ELR (cell line): ENCODE measurements at regions not wholly inside any gene's neighbourhood (a gene's known extent, or its start where the extent isn't known, plus 50 kb on each side); places are given as distances from the start of the nearest gene placed in this dataset.
"Not testable (repeated sequence)": the region's sequence is repeated elsewhere in the genome, so short reads cannot be mapped to it uniquely, and the experiment has no call there.

Source experiments
- DNase-seq: peaks from one replicate; pipeline ENCODE4 v3.0.0-alpha.2; 2015; ENCODE audit warnings: low read depth

DNA sequence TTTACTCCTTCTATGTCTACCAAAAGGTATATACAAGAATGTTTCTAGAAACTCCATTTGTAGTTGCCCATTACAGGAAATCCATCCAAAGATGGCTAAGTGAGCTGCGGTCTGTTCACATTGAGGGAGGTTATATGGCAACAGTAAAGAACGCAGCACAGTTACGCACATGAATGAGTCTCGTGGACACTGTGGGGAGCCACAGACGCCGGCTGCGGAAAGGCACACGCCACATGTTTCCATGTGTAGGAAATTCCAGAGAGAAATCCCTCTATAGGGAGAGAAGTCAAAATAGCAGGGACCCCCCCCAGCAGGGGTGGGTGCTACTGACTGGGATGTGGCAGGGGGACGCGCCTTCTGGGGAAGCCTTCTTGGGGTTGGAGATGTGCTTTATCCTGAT is 139.0 kb upstream of the NCOR2 start:
- no peak for DNase-seq

DNA sequence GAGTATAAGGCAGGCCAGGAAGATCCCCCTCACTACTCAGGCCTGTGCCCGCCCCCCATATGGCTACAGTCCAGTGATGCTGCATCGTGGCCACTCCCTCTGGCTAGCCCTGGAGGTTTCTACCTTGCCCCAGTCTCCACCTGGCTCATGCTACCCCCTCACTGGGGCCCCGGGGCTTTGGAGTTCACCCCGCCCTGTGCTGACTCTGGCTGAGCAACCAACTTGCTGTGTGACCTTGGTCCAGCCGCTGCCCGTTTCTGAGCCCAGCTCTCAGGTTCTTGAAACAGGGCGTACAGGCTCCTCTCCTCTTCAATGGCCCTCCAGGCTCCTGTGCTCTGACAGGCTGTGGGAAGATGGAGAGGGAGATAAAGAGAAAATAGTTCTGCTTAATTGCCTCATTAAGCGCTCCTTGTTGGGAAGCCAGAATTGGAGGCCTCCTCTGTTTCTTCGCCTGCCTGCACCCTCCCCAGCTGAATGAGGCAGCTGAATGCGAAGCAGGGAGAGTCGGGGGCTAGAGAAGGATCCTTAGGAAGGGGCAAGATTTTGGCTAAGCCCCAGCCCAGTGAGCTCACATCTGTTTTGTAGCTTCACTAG is 138.2 kb upstream of the NCOR2 start:
- DNase-seq = no peak

GRCh38 chr12:124704619-124705018 is 137.2 kb upstream of the NCOR2 start:
- DNase-seq = no peak

DNA sequence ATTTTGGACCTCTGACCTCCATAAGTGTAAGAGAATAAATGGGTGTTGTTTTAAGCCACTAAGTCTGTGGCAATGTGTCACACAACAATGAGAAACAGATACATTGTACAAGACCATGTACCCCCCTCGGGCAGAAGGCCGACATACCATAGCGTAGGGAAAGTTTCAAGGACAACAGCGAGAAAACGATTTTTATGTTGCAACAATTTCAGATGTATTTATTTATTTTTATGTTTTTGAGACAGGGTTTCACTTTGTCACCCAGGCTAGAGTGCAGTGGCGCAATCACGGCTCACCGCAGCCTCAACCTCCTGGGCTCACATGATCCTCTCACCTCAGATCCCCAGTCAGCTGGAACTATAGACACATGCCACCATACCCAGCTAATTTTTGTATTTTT is 136.4 kb upstream of the NCOR2 start:
- DNase-seq = no peak

DNA sequence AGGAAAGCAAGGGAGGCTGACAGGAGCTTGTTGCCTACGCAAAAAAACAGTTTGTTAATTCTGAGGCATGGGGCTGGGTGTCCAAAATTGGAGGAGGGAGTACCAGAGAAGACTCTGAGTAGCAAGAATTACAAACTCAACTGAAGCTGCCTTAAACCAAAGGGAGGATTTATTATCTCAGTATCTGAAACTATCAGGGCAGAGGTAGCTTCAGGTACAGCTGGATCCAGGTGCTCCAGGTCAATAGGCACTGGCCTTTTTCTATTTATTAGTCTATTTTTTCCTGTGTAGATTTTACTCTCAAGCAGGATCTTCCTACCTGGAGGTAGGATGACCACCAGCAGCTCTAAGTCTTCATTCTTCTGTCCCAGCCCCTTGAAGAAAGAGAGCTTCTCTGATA is 135.3 kb upstream of the NCOR2 start:
- DNase-seq = no peak

- no peak for DNase-seq
These were observed 133.6 kb upstream of the NCOR2 start for GRCh38 chr12:124700810-124701592.

DNA sequence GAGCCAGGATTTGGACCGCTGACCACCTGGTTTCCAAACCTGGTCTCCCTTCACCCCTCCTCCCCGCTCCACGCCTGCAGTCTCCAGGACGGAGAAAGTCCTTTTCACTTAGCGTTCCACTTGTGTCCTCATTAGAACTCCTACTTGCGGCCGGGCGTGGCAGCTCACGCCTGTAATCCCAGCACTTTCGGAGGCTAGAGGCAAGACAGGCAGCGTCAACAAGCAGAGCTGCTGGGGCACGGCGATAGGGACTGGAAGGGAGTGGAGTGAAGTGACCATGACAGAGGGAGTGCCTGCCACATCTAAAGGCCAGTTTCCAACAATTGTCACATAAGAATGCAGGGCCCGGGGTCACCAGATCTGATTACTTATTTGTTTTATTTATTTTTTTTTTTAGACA is 132.5 kb upstream of the NCOR2 start:
- no peak for DNase-seq

DNA sequence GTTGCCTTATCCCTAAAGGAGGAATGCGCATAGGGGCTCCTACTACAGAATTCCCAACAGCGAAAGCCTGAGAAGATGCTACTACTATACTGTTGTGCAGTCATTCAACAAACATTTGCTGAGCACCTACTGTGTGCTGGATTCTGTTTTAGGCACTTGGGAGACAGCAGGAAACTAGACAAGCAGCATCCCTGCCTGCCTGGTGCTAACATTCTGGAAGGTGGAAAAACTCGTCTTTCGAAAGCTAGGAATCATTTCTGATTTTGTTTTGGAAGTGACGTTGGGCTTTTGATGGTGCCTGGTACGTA is 131.5 kb upstream of the NCOR2 start:
- DNase-seq = no peak

DNA sequence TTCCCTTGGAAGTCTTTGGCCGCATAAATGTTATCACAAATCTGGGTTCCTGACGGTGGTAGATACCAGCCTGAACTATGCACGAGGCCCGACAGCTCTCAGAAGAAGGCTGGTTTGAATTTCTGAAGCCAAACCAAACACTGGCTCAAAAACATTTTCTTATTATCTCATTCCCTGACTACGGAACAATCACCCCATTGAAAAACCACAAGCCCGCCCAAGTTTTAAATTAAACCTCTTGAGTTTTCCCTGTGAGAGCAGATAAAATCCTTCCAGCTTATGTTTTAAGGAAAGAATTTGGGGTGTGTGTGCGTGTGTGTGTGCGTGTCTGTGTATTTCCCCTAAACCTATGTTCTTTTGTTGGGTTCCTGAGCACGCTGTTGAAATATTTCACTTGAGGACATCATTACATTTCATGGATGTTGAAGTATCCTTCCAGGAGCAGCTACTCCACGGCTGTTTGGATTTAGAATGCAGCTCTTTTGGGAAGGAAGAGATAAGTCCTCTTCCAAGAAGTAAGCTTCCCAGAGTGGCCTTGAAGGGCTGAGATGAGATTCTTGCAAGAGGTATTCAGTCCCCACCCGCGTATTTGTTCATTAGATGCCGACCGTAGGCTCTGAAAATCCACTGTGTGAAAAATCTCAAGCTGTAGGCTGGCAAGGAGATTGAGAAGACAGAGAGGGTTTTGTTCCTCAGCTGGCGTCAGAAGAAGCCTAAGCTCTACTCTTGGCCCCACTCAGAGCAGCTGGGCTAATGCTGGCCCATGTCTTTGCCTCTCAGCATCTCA is 131.0 kb upstream of the NCOR2 start:
- DNase-seq = no peak

DNA sequence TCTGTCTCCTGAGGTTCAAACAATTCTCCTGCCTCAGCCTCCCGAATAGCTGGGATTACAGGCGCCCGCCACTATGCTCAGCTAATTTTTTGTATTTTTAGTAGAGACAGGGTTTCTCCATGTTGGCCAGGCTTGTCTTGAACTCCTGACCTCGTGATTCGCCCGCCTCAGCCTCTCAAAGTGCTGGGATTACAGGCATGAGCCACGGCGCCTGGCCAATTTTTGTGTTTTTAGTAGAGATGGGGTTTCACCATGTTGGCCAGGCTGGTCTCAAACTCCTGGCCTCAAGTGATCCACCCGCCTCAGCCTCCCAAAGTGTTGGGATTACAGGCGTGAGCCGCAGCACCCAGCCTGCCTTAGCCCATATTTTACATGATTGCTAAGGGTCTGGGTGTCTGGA is 130.3 kb upstream of the NCOR2 start:
- DNase-seq = not testable (repeated sequence)

DNA sequence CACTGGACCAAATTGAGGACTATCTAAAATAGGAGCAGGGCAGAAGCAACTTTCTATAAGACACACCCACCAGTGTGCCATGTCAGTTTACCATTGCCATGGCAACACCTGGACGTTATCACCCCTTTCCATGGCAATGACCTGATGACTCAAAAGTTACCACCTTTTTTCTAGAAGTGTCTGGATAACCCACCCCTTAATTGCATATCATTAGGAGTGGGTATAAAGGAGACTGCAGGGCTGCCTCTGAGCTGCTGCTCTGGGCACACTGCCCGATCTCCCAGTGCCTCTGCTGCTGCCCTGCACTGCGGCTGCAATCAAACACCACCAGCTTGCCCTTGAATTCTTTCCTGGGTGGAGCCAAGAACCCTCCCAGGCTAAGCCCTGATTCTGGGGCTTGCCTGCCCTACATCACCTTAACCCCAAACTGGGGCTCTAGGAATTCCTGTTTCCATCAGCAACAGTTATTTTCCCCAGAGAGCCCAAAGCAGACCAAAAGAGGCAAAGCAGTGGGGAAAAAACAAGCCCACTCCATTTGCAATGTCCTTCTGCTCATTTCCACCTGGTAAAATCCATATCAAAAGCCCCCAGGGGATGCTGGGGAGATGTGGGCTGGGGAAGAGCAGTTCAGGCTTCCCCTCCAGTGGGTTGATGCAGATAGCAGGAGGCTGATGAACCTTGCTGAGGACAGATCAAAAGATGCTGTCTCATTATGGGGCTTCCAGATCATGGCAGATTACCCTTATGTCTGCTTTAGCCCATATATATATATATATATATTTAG is 129.5 kb upstream of the NCOR2 start:
- DNase-seq = no peak

DNA sequence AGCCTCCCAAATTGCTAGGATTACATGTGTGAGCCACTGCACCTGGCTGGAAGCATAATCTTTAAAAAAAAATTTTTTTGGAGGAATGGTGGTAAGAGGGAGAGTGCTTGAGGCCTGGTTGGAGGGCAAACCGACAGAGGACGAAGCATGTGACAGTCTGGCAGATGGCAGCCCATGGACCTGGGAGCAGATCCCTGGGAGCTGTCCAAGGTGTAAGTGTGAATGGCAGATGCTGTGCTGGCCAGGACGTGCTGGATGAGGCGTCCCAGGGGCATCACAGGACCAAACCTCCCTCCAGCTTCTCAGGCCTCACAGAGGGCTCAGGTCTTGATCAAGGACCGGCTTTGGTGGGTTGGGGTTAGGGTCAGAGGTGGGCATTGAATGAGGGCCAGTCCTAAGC is 128.4 kb upstream of the NCOR2 start:
- no peak for DNase-seq

GRCh38 chr12:124694846-124695497 is 127.6 kb upstream of the NCOR2 start:
- DNase-seq = peak; percentile 90

GRCh38 chr12:124694250-124694649 is 126.8 kb upstream of the NCOR2 start:
- no peak for DNase-seq

GRCh38 chr12:124693111-124693723 is 125.8 kb upstream of the NCOR2 start:
- no peak for DNase-seq

DNA sequence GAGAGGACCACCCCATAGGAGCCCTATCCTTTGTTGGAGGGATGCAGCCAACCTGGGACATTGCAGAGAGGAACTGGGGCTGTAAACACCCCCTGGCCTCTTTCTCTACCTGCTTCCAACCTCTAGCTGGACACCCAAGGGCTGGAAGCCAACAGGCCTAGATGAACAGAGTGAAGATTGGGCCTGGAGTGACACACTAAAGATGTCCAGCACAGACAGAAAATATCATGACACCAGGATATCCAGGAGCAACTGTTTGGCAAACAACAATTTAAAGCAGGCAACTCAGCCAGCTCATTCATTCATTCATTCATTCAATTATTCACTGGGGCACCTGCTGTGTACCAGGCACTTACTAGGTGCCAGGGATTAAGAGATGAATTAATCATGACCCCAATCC is 125.0 kb upstream of the NCOR2 start:
- DNase-seq = no peak

DNA sequence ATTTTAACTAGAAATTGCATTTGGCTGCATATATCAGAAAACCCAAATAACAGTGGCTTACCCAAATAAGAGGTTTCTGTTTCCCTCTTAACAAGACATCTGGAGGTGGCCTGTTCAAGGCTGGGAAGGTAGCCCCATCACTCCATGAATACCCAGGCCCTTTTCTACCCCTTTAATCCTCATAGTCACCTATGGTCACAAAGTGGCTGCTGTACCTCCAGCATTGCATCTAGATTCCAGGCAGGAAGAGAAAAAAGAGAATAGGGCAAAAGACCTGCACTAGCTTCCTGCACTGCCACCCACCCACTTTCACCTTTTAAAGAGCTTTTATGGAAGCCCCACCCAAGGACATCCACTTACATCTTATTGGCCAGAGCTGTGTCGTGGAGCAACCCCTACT is 124.0 kb upstream of the NCOR2 start:
- DNase-seq = no peak

DNA sequence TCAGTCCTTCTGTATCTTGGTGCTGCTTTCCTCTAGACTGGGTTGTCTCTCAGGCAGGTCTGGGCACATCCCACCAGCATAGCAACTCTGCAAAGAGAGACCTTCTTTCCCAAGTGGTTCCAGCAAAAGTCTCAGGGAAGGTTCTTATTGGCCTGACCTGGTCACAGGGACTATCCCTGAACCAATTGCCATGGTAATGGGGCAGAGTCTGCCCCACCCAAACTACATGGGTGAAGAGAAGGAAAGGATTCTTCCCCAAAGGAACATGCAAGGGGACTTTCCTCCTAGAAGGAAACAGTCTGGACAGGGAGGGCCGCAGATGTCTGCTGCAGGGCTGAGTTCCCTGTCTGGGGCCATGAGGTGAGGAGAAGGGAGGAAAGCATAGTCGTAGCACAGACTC is 122.2 kb upstream of the NCOR2 start:
- no peak for DNase-seq

DNA sequence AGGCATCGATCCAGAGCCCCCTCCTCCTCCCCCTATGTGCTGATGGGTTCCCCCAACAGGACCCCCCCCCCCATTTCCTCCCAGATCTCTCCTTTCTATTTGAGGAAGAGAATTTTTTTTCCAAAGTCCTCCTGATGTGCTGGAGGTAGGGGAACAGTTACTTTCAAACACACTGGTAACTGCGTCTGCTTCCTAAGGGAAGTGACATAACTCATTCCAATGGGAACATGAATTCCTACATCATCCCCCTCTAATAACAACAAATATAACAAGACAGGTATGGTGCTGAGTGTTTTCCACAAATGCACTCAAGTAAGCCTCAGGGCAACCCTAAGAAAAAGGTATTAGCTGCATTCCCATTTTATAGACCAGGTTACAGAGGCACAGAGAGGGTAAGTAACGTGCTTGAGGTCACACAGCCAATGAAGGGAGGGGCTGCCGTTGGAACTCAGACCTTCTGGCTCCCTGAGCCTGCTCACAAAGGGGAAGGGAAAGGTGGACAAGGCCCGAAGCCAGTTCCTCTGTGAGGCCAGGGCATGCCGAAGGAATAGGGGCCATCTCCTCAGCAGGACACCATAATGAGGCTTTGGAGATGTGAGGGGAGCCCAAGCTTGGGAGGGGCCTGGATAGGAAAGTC is 121.1 kb upstream of the NCOR2 start:
- no peak for DNase-seq

DNA sequence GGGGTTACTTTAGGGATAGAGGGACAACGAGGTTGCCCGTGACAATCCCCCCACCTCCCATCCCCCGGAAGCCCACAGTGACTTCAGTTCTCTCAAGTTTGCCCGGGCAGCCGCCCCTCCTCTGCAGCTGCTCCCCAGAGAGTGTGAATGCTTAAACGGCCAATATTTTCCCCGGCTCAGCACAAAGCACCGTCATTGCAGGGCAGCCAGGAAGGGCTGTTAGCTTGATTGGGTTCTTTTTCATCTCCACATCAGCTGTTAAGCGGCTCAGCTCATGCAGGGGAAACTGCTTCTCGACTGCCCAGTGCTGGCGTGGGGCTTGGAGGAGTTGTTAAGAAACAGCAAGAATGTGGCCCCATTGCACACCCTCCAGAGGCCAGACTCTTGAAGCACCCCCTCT is 120.5 kb upstream of the NCOR2 start:
- no peak for DNase-seq
